IMR-90 (cell line): ENCODE measurements at regions not wholly inside any gene's neighbourhood (a gene's known extent, or its start where the extent isn't known, plus 50 kb on each side); places are given as distances from the start of the nearest gene placed in this dataset.

Experiments used
- ATAC-seq: fragments of 200-7000 bp; cut with Tn5 transposase; 2 replicates; pipeline ENCODE4 v1.9.1; 2020; ENCODE audit warnings: low read depth, mild to moderate bottlenecking, moderate library complexity
- BruUV-seq: library from RNA; stranded (reverse); fragments of 400-500 nt; replicated peaks from 2 replicates; lab custom pipeline; 2021; lab: Mats Ljungman, UMichigan
- CTCF ChIA-PET: fragments of 300-600 bp; formaldehyde crosslinking; extraction: SDS; loops from one replicate; lab custom pipeline; 2021; ENCODE audit warnings: antibody characterized with exemption; lab: Yijun Ruan, JAX
- POLR2A ChIA-PET: fragments of 300-600 bp; sonication (Branson Sonifier 250); formaldehyde crosslinking; loops from one replicate; lab custom pipeline; 2022; ENCODE audit warnings: antibody characterized with exemption; ENCODE audit not compliant: unreplicated experiment; lab: Charles Lee
- DNase-seq: peaks from one replicate; pipeline ENCODE4 v3.0.0; 2013
- H2AFZ ChIP-seq: replicated peaks from 2 replicates; pipeline ENCODE3; 2013; ENCODE audit warnings: low read length, mild to moderate bottlenecking; ENCODE audit not compliant: poor library complexity
- H2AK5ac ChIP-seq: 2 replicates; pipeline ENCODE4 v1.6.1; 2013; ENCODE audit warnings: low read depth, low read length, inconsistent platforms
- H2AK9ac ChIP-seq: replicated peaks from 2 replicates; pipeline ENCODE3; 2013; ENCODE audit warnings: mild to moderate bottlenecking, low read depth, low read length, moderate library complexity; ENCODE audit not compliant: poor library complexity
- H2BK120ac ChIP-seq: 2 replicates; pipeline ENCODE4 v1.6.1; 2013; ENCODE audit warnings: low read depth, low read length, inconsistent platforms
- H2BK15ac ChIP-seq: 3 replicates; pipeline ENCODE4 v1.6.1; 2013; ENCODE audit warnings: low read depth, low read length, inconsistent platforms
- H2BK20ac ChIP-seq: 2 replicates; pipeline ENCODE4 v1.6.1; 2013; ENCODE audit warnings: low read depth, mild to moderate bottlenecking, inconsistent platforms, low read length, moderate library complexity
- H2BK5ac ChIP-seq: 2 replicates; pipeline ENCODE4 v1.6.1; 2013; ENCODE audit warnings: mild to moderate bottlenecking, low read depth, low read length, inconsistent platforms; ENCODE audit not compliant: poor library complexity, severe bottlenecking
- H3K14ac ChIP-seq: replicated peaks from 2 replicates; pipeline ENCODE4 v1.6.1; 2013; ENCODE audit warnings: low read depth, low read length, inconsistent platforms
- H3K18ac ChIP-seq: 2 replicates; pipeline ENCODE4 v1.6.1; 2013; ENCODE audit warnings: low read depth, low read length, control low read depth
- H3K23ac ChIP-seq: 2 replicates; pipeline ENCODE4 v1.6.1; 2013; ENCODE audit warnings: low read depth, low read length, inconsistent platforms
- H3K27ac ChIP-seq: 2 replicates; pipeline ENCODE4 v1.5.1; 2013; ENCODE audit warnings: mild to moderate bottlenecking, control low read depth, low read length; ENCODE audit not compliant: insufficient read depth
- H3K27me3 ChIP-seq: 2 replicates; pipeline ENCODE4 v1.6.1; 2013; ENCODE audit warnings: low read length; ENCODE audit not compliant: control insufficient read depth, insufficient read depth
- H3K36me3 ChIP-seq: 2 replicates; pipeline ENCODE4 v1.6.1; 2013; ENCODE audit warnings: low read length, mixed read lengths; ENCODE audit not compliant: control insufficient read depth, insufficient read depth
- H3K4ac ChIP-seq: 2 replicates; pipeline ENCODE4 v1.6.1; 2013; ENCODE audit warnings: low read depth, low read length, inconsistent platforms
- H3K4me1 ChIP-seq: 2 replicates; pipeline ENCODE4 v1.6.1; 2013; ENCODE audit warnings: low read length, mixed read lengths; ENCODE audit not compliant: control insufficient read depth, insufficient read depth
- H3K4me2 ChIP-seq: 2 replicates; pipeline ENCODE4 v1.6.1; 2013; ENCODE audit warnings: low read depth, mild to moderate bottlenecking, control low read depth, low read length, moderate library complexity
- H3K4me3 ChIP-seq: 2 replicates; pipeline ENCODE4 v1.5.1; 2013; ENCODE audit warnings: low read depth, mild to moderate bottlenecking, control low read depth, low read length, moderate library complexity; ENCODE audit not compliant: insufficient read depth
- H3K56ac ChIP-seq: 2 replicates; pipeline ENCODE4 v1.6.1; 2013; ENCODE audit warnings: low read length, inconsistent platforms; ENCODE audit not compliant: insufficient read depth; ENCODE audit errors: extremely low read depth
- H3K79me1 ChIP-seq, 2 experiments: 2 replicates each; pipeline ENCODE4 v1.6.1; 2013; ENCODE audit warnings: low read length in 2 of 2, inconsistent platforms in 1 of 2, low read depth in 1 of 2
- H3K9ac ChIP-seq: 2 replicates; pipeline ENCODE4 v1.6.1; 2013; ENCODE audit warnings: low read depth, low read length, control low read depth
- H3K9me1 ChIP-seq: 2 replicates; pipeline ENCODE4 v1.6.1; 2013; ENCODE audit warnings: low read length, inconsistent platforms; ENCODE audit not compliant: insufficient read depth
- H3K9me3 ChIP-seq: 2 replicates; pipeline ENCODE4 v1.6.1; 2013; ENCODE audit warnings: low read length; ENCODE audit not compliant: control insufficient read depth, insufficient read depth
- H4K20me1 ChIP-seq: 2 replicates; pipeline ENCODE4 v1.6.1; 2013; ENCODE audit warnings: low read length, inconsistent platforms; ENCODE audit not compliant: insufficient read depth
- H4K5ac ChIP-seq: 2 replicates; pipeline ENCODE4 v1.6.1; 2013; ENCODE audit warnings: mild to moderate bottlenecking, low read depth, low read length, control low read depth
- H4K8ac ChIP-seq, 2 experiments: 2 replicates each; pipeline ENCODE4 v1.6.1; 2013; ENCODE audit warnings: low read depth in 2 of 2, low read length in 2 of 2, control low read depth in 1 of 2, inconsistent platforms in 1 of 2
- H4K91ac ChIP-seq: 2 replicates; pipeline ENCODE4 v1.6.1; 2013; ENCODE audit warnings: low read depth, low read length, inconsistent platforms; ENCODE audit not compliant: insufficient read depth
- CHD1 ChIP-seq: IDR thresholded peaks from 2 replicates; pipeline ENCODE4 v1.6.1; 2012; ENCODE audit warnings: low read depth, low read length, improper control_type of control experiment
- CTCF ChIP-seq: conservative IDR thresholded peaks from 2 replicates; pipeline ENCODE4 v1.5.1; 2012; ENCODE audit warnings: mild to moderate bottlenecking, low read depth, low read length, improper control_type of control experiment
- FOS ChIP-seq: fragments of 150-350 bp; IDR thresholded peaks from 2 replicates; pipeline ENCODE4 v1.6.1; 2016; ENCODE audit warnings: low read depth, low read length
- MAFK ChIP-seq: IDR thresholded peaks from 2 replicates; pipeline ENCODE4 v1.6.1; 2012; ENCODE audit warnings: low read depth, low read length, improper control_type of control experiment
- MAZ ChIP-seq: IDR thresholded peaks from 2 replicates; pipeline ENCODE4 v1.6.1; 2012; ENCODE audit warnings: low read depth, mild to moderate bottlenecking, low read length, improper control_type of control experiment, moderate library complexity, borderline replicate concordance
- MXI1 ChIP-seq: IDR thresholded peaks from 2 replicates; pipeline ENCODE4 v1.6.1; 2012; ENCODE audit warnings: low read depth, mild to moderate bottlenecking, low read length, moderate library complexity, borderline replicate concordance
- NFE2L2 ChIP-seq: fragments of 150-350 bp; IDR thresholded peaks from 2 replicates; pipeline ENCODE4 v1.6.1; 2016; ENCODE audit warnings: low read depth, mild to moderate bottlenecking, low read length
- RCOR1 ChIP-seq: IDR thresholded peaks from 2 replicates; pipeline ENCODE4 v1.6.1; 2012; ENCODE audit warnings: mild to moderate bottlenecking, low read length, improper control_type of control experiment; ENCODE audit not compliant: insufficient replicate concordance
- RFX5 ChIP-seq: IDR thresholded peaks from 2 replicates; pipeline ENCODE4 v1.8.0; 2012; ENCODE audit warnings: low read depth, mild to moderate bottlenecking, low read length, moderate library complexity
- USF2 ChIP-seq: fragments of 150-350 bp; IDR thresholded peaks from 2 replicates; pipeline ENCODE4 v1.6.1; 2017; ENCODE audit warnings: mild to moderate bottlenecking, antibody characterized with exemption, low read length, low read depth
- WGBS, 2 experiments: methylation state at CpG; one replicate each; pipeline versions ENCODE4 v1.1.5 to v1.1.7; 2013; ENCODE audit warnings: missing lambda C conversion rate in 2 of 2; ENCODE audit not compliant: insufficient read length in 1 of 2; ENCODE audit errors: extremely low coverage in 2 of 2; 5-methylcytosine and 5-hydroxymethylcytosine counted together
- dilution Hi-C: fragments of 300-500 bp; cut with HindIII; formaldehyde crosslinking; loops from one replicate; pipeline ENCODE4 v1.14.3; 2018; ENCODE audit warnings: low sequenced_read_pairs; ENCODE audit not compliant: unreplicated experiment
- in situ Hi-C: fragments of 300-500 bp; cut with MboI; formaldehyde crosslinking; loops from 3 replicates; pipeline ENCODE4 v1.14.3; 2019; ENCODE audit warnings: low sequenced_read_pairs, inconsistent platforms, mixed read lengths
- intact Hi-C: fragments of 100-400 bp; cut with micrococcal nuclease; formaldehyde crosslinking; loops from 2 replicates; pipeline ENCODE4 v1.10.0; 2022

- no peak for TF ChIP-seq USF2
Observed at GRCh38 chr1:37325509-37326437, 148.6 kb upstream of the ZC3H12A start (continued).

GRCh38 chr1:37332126-37332525 is 142.3 kb upstream of the ZC3H12A start:
- Histone ChIP-seq H3K4me2 (no peak overlapping the region), H3K27me3 (no peaks in the 10 kb centered on the region), H2BK20ac (no peak overlapping the region), H3K56ac (no peak overlapping the region), H4K91ac (no peak overlapping the region), H3K36me3 (no peaks in the 10 kb centered on the region), H4K5ac (no peak overlapping the region), H3K14ac (no peak overlapping the region), H3K9me3 (no peaks in the 10 kb centered on the region), H4K20me1 (no peaks in the 10 kb centered on the region), H3K4me1 (no peaks in the 10 kb centered on the region), H2AK9ac (no peak overlapping the region), H3K18ac (no peak overlapping the region), H3K9me1 (no peaks in the 10 kb centered on the region), H4K8ac (no peak overlapping the region), H3K27ac (no peak overlapping the region), H2BK15ac (no peak overlapping the region), H2BK5ac (no peak overlapping the region), H3K4me3 (no peak overlapping the region), H2BK120ac (no peak overlapping the region), H2AFZ (no peak overlapping the region), H3K4ac (no peak overlapping the region), H3K79me1 (no peaks in the 10 kb centered on the region), H3K9ac (no peak overlapping the region), H3K23ac (no peak overlapping the region), H2AK5ac (no peak overlapping the region)
- BruUV-seq = no TSS peak
- intact Hi-C loops = no loop called here
- in situ Hi-C loops = no loop called here
- DNase-seq (no peak), ATAC-seq (no peak)
- TF ChIP-seq CHD1 (no peak), RCOR1 (no peak), FOS (no peak), CTCF (no peak), RFX5 (no peak), MAFK (no peak), USF2 (no peak), MXI1 (no peak), NFE2L2 (no peak), MAZ (no peak)
- POLR2A ChIA-PET = no interaction called here
- no CpG with 5 or more reads among the region's 9 CpGs for WGBS, 2 experiments
- dilution Hi-C loops = no loop called here
- CTCF ChIA-PET = no interaction called here
